Panc1 (cell line): ENCODE measurements at regions not wholly inside any gene's neighbourhood (a gene's known extent, or its start where the extent isn't known, plus 50 kb on each side); places are given as distances from the start of the nearest gene placed in this dataset.

Experiments used
- ATAC-seq: fragments of 200-7000 bp; cut with Tn5 transposase; 2 replicates; pipeline ENCODE4 v1.9.1; 2020; ENCODE audit warnings: mild to moderate bottlenecking, moderate library complexity
- BruUV-seq: library from RNA; stranded (reverse); fragments of 400-500 nt; replicated peaks from 2 replicates; lab custom pipeline; 2021; lab: Mats Ljungman, UMichigan
- CTCF ChIA-PET: fragments of 300-600 bp; sonication (Branson Sonifier 250); formaldehyde crosslinking; loops from one replicate; lab custom pipeline; 2022; ENCODE audit warnings: antibody characterized with exemption; lab: Charles Lee
- POLR2A ChIA-PET: fragments of 300-600 bp; sonication (Branson Sonifier 250); formaldehyde crosslinking; loops from one replicate; lab custom pipeline; 2022; ENCODE audit warnings: antibody characterized with exemption; lab: Charles Lee
- DNase-seq: peaks from one replicate; pipeline ENCODE4 v3.0.0-alpha.2; 2010; ENCODE audit warnings: low read depth, low spot score
- H3K27ac ChIP-seq: 2 replicates; pipeline ENCODE4 v1.5.1; 2011; ENCODE audit warnings: mild to moderate bottlenecking, low read length, inconsistent platforms
- H3K27me3 ChIP-seq: fragments of 200-500 bp; sonication (Bioruptor generic); 2 replicates; pipeline ENCODE4 v1.6.0; 2014; ENCODE audit warnings: low read length, inconsistent platforms; ENCODE audit not compliant: control insufficient read depth, insufficient read depth
- H3K36me3 ChIP-seq: fragments of 200-500 bp; sonication (Bioruptor generic); 2 replicates; pipeline ENCODE4 v1.5.1; 2014; ENCODE audit warnings: inconsistent platforms, mild to moderate bottlenecking, low read length, moderate library complexity; ENCODE audit not compliant: control insufficient read depth, insufficient read depth
- H3K4me1 ChIP-seq: 2 replicates; pipeline ENCODE4 v1.5.1; 2011; ENCODE audit warnings: inconsistent platforms, mild to moderate bottlenecking, low read length, moderate library complexity; ENCODE audit not compliant: control insufficient read depth, insufficient read depth
- H3K4me3 ChIP-seq, 2 experiments: 2 replicates each; pipeline ENCODE4 v1.5.1; 2011 to 2012; ENCODE audit warnings: low read depth in 2 of 2, low read length in 2 of 2, mild to moderate bottlenecking in 2 of 2, inconsistent platforms in 1 of 2, moderate library complexity in 1 of 2
- H3K9me3 ChIP-seq: fragments of 200-500 bp; sonication (Bioruptor generic); 2 replicates; pipeline ENCODE4 v1.5.1; 2014; ENCODE audit warnings: low read depth, mild to moderate bottlenecking, inconsistent platforms, low read length, moderate library complexity; ENCODE audit not compliant: control insufficient read depth, insufficient read depth
- POLR2AphosphoS5 ChIP-seq: IDR thresholded peaks from 2 replicates; pipeline ENCODE4 v1.6.1; 2012; ENCODE audit warnings: mild to moderate bottlenecking, low read depth, low read length, moderate library complexity
- SIN3A ChIP-seq: IDR thresholded peaks from 2 replicates; pipeline ENCODE4 v1.6.1; 2012; ENCODE audit warnings: low read depth, mild to moderate bottlenecking, low read length, moderate library complexity, borderline replicate concordance; ENCODE audit not compliant: insufficient read depth
- TCF7L2 ChIP-seq: IDR thresholded peaks from 2 replicates; pipeline ENCODE4 v1.6.1; 2011; ENCODE audit warnings: mild to moderate bottlenecking, low read depth, low read length, inconsistent platforms
- in situ Hi-C: cut with HindIII; loops from 2 replicates; pipeline ENCODE4 v1.10.0; 2016; ENCODE audit warnings: low sequenced_read_pairs, low pct_unique_long_range_greater_than_20kb
- intact Hi-C: fragments of 100-400 bp; cut with micrococcal nuclease; formaldehyde crosslinking; loops from one replicate; pipeline ENCODE4 v1.10.0; 2022; ENCODE audit not compliant: unreplicated experiment
- TF ChIP-seq, protein P1 (sequence below): fragments of 450-650 bp; IDR thresholded peaks from 2 replicates; pipeline ENCODE4 v1.5.1; 2017; ENCODE audit warnings: mild to moderate bottlenecking
- TF ChIP-seq, protein P2 (sequence below), 2 experiments: IDR thresholded peaks; 2 replicates each; pipeline ENCODE4 v1.6.1; 2011 to 2012; ENCODE audit warnings: low read depth in 2 of 2, control low read depth in 1 of 2, low read length in 1 of 2, mild to moderate bottlenecking in 1 of 2, moderate library complexity in 1 of 2; ENCODE audit not compliant: insufficient read depth in 1 of 2

DNA sequence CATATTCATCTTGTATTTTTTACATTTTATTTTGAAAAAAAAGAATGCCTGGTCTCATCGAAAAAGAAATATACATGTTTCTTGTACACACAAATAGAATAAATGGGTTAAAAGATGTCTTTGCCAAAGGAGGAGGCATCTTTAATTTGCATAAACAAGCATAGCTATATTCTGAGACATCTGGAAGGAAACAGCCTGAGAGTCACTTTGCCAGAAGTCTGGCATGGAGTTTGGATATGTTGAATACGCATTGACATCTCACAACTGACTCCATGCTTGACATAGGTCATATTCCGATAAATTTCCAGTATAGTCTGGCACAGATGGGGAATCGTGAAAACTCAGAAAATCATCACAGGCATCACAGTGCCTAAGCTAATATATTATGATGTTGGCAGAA lies 1317.5 kb upstream of the CELF4 start:
- Histone ChIP-seq H3K36me3 (no peaks in the 10 kb centered on the region), H3K27ac (no peak overlapping the region), H3K27me3 (no peaks in the 10 kb centered on the region), H3K9me3 (no peaks in the 10 kb centered on the region), H3K4me1 (no peaks in the 10 kb centered on the region), H3K4me3 (no peak overlapping the region)
- DNase-seq (no peak), ATAC-seq (no peak)
- TF ChIP-seq, protein P1, sequence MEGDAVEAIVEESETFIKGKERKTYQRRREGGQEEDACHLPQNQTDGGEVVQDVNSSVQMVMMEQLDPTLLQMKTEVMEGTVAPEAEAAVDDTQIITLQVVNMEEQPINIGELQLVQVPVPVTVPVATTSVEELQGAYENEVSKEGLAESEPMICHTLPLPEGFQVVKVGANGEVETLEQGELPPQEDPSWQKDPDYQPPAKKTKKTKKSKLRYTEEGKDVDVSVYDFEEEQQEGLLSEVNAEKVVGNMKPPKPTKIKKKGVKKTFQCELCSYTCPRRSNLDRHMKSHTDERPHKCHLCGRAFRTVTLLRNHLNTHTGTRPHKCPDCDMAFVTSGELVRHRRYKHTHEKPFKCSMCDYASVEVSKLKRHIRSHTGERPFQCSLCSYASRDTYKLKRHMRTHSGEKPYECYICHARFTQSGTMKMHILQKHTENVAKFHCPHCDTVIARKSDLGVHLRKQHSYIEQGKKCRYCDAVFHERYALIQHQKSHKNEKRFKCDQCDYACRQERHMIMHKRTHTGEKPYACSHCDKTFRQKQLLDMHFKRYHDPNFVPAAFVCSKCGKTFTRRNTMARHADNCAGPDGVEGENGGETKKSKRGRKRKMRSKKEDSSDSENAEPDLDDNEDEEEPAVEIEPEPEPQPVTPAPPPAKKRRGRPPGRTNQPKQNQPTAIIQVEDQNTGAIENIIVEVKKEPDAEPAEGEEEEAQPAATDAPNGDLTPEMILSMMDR, result no peak
- TF ChIP-seq SIN3A, result no peak
- TF ChIP-seq POLR2AphosphoS5, result no peak
- TF ChIP-seq TCF7L2, result no peak
- CTCF ChIA-PET, result no interaction called here
- no TSS peak for BruUV-seq
- in situ Hi-C loops, result no loop called here
- POLR2A ChIA-PET, result no interaction called here
- intact Hi-C loops, result no loop called here

- no peak overlapping the region for H3K4me3 ChIP-seq
- ChIA-PET POLR2A (no interaction called here), CTCF (no interaction called here)
- in situ Hi-C loops, result no loop called here
- no peak for DNase-seq
- no peaks in the 10 kb centered on the region for H3K4me1 ChIP-seq
- TF ChIP-seq, protein P1, result no peak
- TF ChIP-seq POLR2AphosphoS5 (no peak), TCF7L2 (no peak)
- ATAC-seq, result no peak
- no peak overlapping the region for H3K27ac ChIP-seq
- no peaks in the 10 kb centered on the region for H3K27me3 ChIP-seq
- H3K9me3 ChIP-seq, result no peaks in the 10 kb centered on the region
- intact Hi-C loops, result no loop called here
- BruUV-seq, result no TSS peak
- H3K36me3 ChIP-seq, result no peaks in the 10 kb centered on the region
Measured at GRCh38 chr18:38879871-38880270, 1314.3 kb upstream of the CELF4 start.

DNA sequence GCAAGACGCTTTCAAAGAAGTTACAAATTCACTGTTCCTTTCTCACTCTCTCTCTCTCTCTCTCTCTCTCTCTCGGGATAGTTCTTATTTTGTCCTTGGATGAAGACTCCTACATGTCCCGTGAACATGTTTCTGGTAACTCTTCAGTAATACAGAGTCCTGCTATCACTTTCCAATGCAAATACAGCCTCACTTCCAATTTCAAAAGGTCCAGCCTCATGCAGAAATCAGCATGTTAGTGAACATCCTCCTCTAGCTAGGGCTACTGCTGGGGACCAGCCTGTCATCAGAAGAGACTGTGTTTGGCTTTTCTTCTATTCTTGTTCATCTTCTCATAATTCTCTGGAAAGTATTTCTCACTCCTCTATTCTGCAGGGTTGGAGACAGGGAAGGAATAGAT lies 1306.7 kb upstream of the CELF4 start:
- DNase-seq (no peak), ATAC-seq (no peak)
- ChIA-PET CTCF (no interaction called here), POLR2A (no interaction called here)
- BruUV-seq, result no TSS peak
- Histone ChIP-seq H3K9me3 (no peaks in the 10 kb centered on the region), H3K4me3 (no peak overlapping the region), H3K36me3 (no peaks in the 10 kb centered on the region), H3K27me3 (no peaks in the 10 kb centered on the region), H3K4me1 (no peaks in the 10 kb centered on the region), H3K27ac (no peak overlapping the region)
- in situ Hi-C loops (no loop called here), intact Hi-C loops (no loop called here)
- TF ChIP-seq, protein P1, result no peak
- TF ChIP-seq TCF7L2 (no peak), POLR2AphosphoS5 (no peak), SIN3A (no peak)
- TF ChIP-seq, protein P2, sequence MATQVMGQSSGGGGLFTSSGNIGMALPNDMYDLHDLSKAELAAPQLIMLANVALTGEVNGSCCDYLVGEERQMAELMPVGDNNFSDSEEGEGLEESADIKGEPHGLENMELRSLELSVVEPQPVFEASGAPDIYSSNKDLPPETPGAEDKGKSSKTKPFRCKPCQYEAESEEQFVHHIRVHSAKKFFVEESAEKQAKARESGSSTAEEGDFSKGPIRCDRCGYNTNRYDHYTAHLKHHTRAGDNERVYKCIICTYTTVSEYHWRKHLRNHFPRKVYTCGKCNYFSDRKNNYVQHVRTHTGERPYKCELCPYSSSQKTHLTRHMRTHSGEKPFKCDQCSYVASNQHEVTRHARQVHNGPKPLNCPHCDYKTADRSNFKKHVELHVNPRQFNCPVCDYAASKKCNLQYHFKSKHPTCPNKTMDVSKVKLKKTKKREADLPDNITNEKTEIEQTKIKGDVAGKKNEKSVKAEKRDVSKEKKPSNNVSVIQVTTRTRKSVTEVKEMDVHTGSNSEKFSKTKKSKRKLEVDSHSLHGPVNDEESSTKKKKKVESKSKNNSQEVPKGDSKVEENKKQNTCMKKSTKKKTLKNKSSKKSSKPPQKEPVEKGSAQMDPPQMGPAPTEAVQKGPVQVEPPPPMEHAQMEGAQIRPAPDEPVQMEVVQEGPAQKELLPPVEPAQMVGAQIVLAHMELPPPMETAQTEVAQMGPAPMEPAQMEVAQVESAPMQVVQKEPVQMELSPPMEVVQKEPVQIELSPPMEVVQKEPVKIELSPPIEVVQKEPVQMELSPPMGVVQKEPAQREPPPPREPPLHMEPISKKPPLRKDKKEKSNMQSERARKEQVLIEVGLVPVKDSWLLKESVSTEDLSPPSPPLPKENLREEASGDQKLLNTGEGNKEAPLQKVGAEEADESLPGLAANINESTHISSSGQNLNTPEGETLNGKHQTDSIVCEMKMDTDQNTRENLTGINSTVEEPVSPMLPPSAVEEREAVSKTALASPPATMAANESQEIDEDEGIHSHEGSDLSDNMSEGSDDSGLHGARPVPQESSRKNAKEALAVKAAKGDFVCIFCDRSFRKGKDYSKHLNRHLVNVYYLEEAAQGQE (IDR thresholded peaks at IDR 0.05; ENCODE audit: insufficient read depth in 1 of 2, low read depth in 2 of 2, low read length in 1 of 2), result no peak
